Tibial nerve (tissue), 4 donors: ENCODE measurements at regions not wholly inside any gene's neighbourhood (a gene's known extent, or its start where the extent isn't known, plus 50 kb on each side); places are given as distances from the start of the nearest gene placed in this dataset.
"Not testable (repeated sequence)": the region's sequence is repeated elsewhere in the genome, so short reads cannot be mapped to it uniquely, and the experiment has no call there.

ENCODE experiments used
- DNase-seq, 2 donors: peaks; one replicate each; pipeline ENCODE4 v3.0.0-alpha.2; 2019; ENCODE audit warnings: low spot score in 2 of 2
- H3K27ac ChIP-seq, 4 donors: fragments of 200-600 bp; sonication (generic) in 3 of 4; one replicate each; pipeline ENCODE4 v1.5.1; 2017 to 2019; ENCODE audit warnings: mild to moderate bottlenecking in 1 of 4
- H3K27me3 ChIP-seq, 2 donors: fragments of 200-600 bp; sonication (generic) in 1 of 2; one replicate each; pipeline versions ENCODE4 v1.5.1 to v1.6.0; 2017 to 2019
- H3K36me3 ChIP-seq, 3 donors: fragments of 200-600 bp; sonication (generic); one replicate each; pipeline ENCODE4 v1.5.1; 2018 to 2019
- H3K4me1 ChIP-seq, 4 donors: fragments of 200-600 bp; sonication (generic) in 3 of 4; one replicate each; pipeline ENCODE4 v1.5.1; 2017 to 2019
- H3K4me3 ChIP-seq, 4 donors: fragments of 200-600 bp; sonication (generic) in 3 of 4; one replicate each; pipeline ENCODE4 v1.5.1; 2017 to 2019; ENCODE audit warnings: mild to moderate bottlenecking in 1 of 4, moderate library complexity in 1 of 4
- H3K9me3 ChIP-seq, 4 donors: fragments of 200-600 bp; sonication (generic) in 3 of 4; one replicate each; pipeline ENCODE4 v1.5.1; 2017 to 2019
- CTCF ChIP-seq, 5 experiments: fragments of 200-600 bp in 3 of 5; fragments of 450-650 bp in 2 of 5; sonication (generic) in 3 of 5; IDR thresholded peaks; one replicate each; pipeline ENCODE4 v1.5.1; 2016 to 2019; ENCODE audit warnings: antibody characterized with exemption in 5 of 5, mild to moderate bottlenecking in 3 of 5, moderate library complexity in 2 of 5
- EP300 ChIP-seq, 2 donors: sonication (generic); formaldehyde crosslinking; IDR thresholded peaks; one replicate each; pipeline ENCODE4 v1.6.1; 2017; ENCODE audit warnings: antibody characterized with exemption in 2 of 2, mild to moderate bottlenecking in 1 of 2
- POLR2A ChIP-seq, 2 donors: fragments of 450-650 bp; IDR thresholded peaks; one replicate each; pipeline ENCODE4 v1.6.1; 2017; ENCODE audit warnings: antibody characterized with exemption in 2 of 2, mild to moderate bottlenecking in 2 of 2, moderate library complexity in 2 of 2
- WGBS, 2 donors: methylation state at CpG; one replicate each; pipeline ENCODE4 v1.1.5; 2018; 5-methylcytosine and 5-hydroxymethylcytosine counted together

GRCh38 chr18:14979875-14980274 is 231.9 kb downstream of the ANKRD30B start:
- no peak for DNase-seq
- Histone ChIP-seq H3K36me3 (no peaks in the 10 kb centered on the region), H3K27ac (no peak overlapping the region), H3K27me3 (no peaks in the 10 kb centered on the region), H3K4me3 (no peak overlapping the region), H3K4me1 (no peaks in the 10 kb centered on the region), H3K9me3 (no peaks in the 10 kb centered on the region)
- 71 to 76% methylated on average over 3 of the region's 3 CpGs for WGBS, 2 donors
- TF ChIP-seq POLR2A (IDR thresholded peaks at IDR 0.05), result no peak

GRCh38 chr18:14984531-14984930 is 236.6 kb downstream of the ANKRD30B start:
- not testable (repeated sequence) for H3K4me3 ChIP-seq, H3K36me3 ChIP-seq, H3K27me3 ChIP-seq, DNase-seq, H3K9me3 ChIP-seq, H3K27ac ChIP-seq, H3K4me1 ChIP-seq
- WGBS, 2 donors, result 41 to 42% methylated on average over 2 of the region's 2 CpGs

GRCh38 chr18:14985291-14986013 is 237.5 kb downstream of the ANKRD30B start:
- H3K27me3 ChIP-seq, H3K36me3 ChIP-seq, H3K27ac ChIP-seq, H3K4me3 ChIP-seq, DNase-seq, H3K9me3 ChIP-seq, H3K4me1 ChIP-seq: not testable (repeated sequence)
- WGBS, 2 donors, result 91% methylated on average over 20 of the region's 20 CpGs

GRCh38 chr18:14987377-14987776 is 239.4 kb downstream of the ANKRD30B start:
- DNase-seq, H3K4me3 ChIP-seq, H3K9me3 ChIP-seq, H3K27ac ChIP-seq, H3K27me3 ChIP-seq, H3K4me1 ChIP-seq, H3K36me3 ChIP-seq: not testable (repeated sequence)
- WGBS, 2 donors, result 70 to 72% methylated on average over 3 of the region's 3 CpGs

- H3K4me3 ChIP-seq, H3K4me1 ChIP-seq, H3K36me3 ChIP-seq, DNase-seq, H3K27me3 ChIP-seq, H3K9me3 ChIP-seq, H3K27ac ChIP-seq: not testable (repeated sequence)
- WGBS, 2 donors, result 62 to 100% methylated on average over 2 to 7 of the region's 8 CpGs
These were observed 240.2 kb downstream of the ANKRD30B start for GRCh38 chr18:14987960-14988710.

- not testable (repeated sequence) for DNase-seq
These were observed 241.6 kb downstream of the ANKRD30B start for GRCh38 chr18:14989569-14989968.

GRCh38 chr18:14991934-14992445 is 244.0 kb downstream of the ANKRD30B start:
- not testable (repeated sequence) for H3K4me1 ChIP-seq, DNase-seq
- WGBS, 2 donors, result 79 to 82% methylated on average over 6 of the region's 7 CpGs

More at GRCh38 chr18:14989569-14989968, 241.6 kb downstream of the ANKRD30B start:
- H3K27me3 ChIP-seq, H3K4me3 ChIP-seq, H3K4me1 ChIP-seq, H3K9me3 ChIP-seq, H3K36me3 ChIP-seq, H3K27ac ChIP-seq: not testable (repeated sequence)
- WGBS, 2 donors, result 73 to 80% methylated on average over 3 of the region's 3 CpGs

GRCh38 chr18:14992758-14993157 is 244.8 kb downstream of the ANKRD30B start:
- not testable (repeated sequence) for H3K27me3 ChIP-seq, DNase-seq

More at GRCh38 chr18:14991934-14992445, 244.0 kb downstream of the ANKRD30B start:
- not testable (repeated sequence) for H3K27ac ChIP-seq, H3K36me3 ChIP-seq, H3K27me3 ChIP-seq, H3K9me3 ChIP-seq, H3K4me3 ChIP-seq

GRCh38 chr18:14995023-14995422 is 247.1 kb downstream of the ANKRD30B start:
- 82 to 85% methylated on average over 3 of the region's 3 CpGs for WGBS, 2 donors
- H3K4me3 ChIP-seq, H3K27me3 ChIP-seq, H3K36me3 ChIP-seq, DNase-seq, H3K27ac ChIP-seq, H3K4me1 ChIP-seq: not testable (repeated sequence)
- peaks cover 0 to 34% (median 0%) of the 10 kb centered on the region in 4 donors for H3K9me3 ChIP-seq

More at GRCh38 chr18:14992758-14993157, 244.8 kb downstream of the ANKRD30B start:
- 86 to 100% methylated on average over 1 to 2 of the region's 2 CpGs for WGBS, 2 donors
- not testable (repeated sequence) for H3K36me3 ChIP-seq, H3K27ac ChIP-seq, H3K4me1 ChIP-seq, H3K4me3 ChIP-seq
- H3K9me3 ChIP-seq, result peaks cover 0 to 13% (median 0%) of the 10 kb centered on the region in 4 donors

GRCh38 chr18:14997357-14997756 is 249.4 kb downstream of the ANKRD30B start:
- WGBS, 2 donors, result 96 to 97% methylated on average over 17 to 30 of the region's 30 CpGs
- Histone ChIP-seq H3K36me3 (no peaks in the 10 kb centered on the region), H3K27ac (no peak overlapping the region), H3K27me3 (no peaks in the 10 kb centered on the region), H3K4me3 (no peak overlapping the region), H3K9me3 (peaks cover 0 to 44% (median 0%) of the 10 kb centered on the region in 4 donors), H3K4me1 (no peaks in the 10 kb centered on the region)
- DNase-seq, result no peak
- no peak for TF ChIP-seq EP300 (IDR thresholded peaks at IDR 0.05)
- TF ChIP-seq CTCF (IDR thresholded peaks at IDR 0.05), result no peak
- no peak for TF ChIP-seq POLR2A (IDR thresholded peaks at IDR 0.05)

- not testable (repeated sequence) for DNase-seq, H3K4me3 ChIP-seq, H3K36me3 ChIP-seq, H3K4me1 ChIP-seq, H3K27ac ChIP-seq, H3K27me3 ChIP-seq
- peaks cover 0 to 44% (median 0%) of the 10 kb centered on the region in 4 donors for H3K9me3 ChIP-seq
- 97 to 98% methylated on average over 27 to 30 of the region's 37 CpGs for WGBS, 2 donors
These were observed 249.9 kb downstream of the ANKRD30B start for GRCh38 chr18:14997899-14998298.
